ENCODE measurements at regions not wholly inside any gene's neighbourhood (a gene's known extent, or its start where the extent isn't known, plus 50 kb on each side); places are given as distances from the start of the nearest gene placed in this dataset.

DNA sequence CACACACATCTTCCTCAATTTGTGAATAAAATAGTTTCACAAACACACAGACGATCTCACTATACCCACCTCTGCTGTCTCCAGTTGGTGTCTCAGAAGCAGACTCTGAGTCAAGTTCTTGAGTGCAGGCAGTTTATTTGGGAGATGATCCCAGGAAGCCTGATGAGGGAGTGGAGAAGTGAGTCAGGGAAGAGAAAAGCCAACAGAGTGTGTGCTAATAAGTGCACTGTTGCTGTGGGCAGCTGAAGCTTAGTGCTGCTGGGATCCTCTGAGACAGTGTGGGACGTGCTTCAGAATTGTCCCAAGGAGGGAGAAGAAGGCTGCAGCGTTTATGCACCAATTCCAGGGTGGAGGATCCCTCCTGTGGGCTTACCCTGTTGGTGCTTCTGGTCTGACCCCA, 423.2 kb upstream of the C16orf82 start:
- ATAC-seq (ENCODE audit: low FRiP score) (no peak), DNase-seq (ENCODE audit: low spot score) (no peak)
- TF ChIP-seq, protein P1, sequence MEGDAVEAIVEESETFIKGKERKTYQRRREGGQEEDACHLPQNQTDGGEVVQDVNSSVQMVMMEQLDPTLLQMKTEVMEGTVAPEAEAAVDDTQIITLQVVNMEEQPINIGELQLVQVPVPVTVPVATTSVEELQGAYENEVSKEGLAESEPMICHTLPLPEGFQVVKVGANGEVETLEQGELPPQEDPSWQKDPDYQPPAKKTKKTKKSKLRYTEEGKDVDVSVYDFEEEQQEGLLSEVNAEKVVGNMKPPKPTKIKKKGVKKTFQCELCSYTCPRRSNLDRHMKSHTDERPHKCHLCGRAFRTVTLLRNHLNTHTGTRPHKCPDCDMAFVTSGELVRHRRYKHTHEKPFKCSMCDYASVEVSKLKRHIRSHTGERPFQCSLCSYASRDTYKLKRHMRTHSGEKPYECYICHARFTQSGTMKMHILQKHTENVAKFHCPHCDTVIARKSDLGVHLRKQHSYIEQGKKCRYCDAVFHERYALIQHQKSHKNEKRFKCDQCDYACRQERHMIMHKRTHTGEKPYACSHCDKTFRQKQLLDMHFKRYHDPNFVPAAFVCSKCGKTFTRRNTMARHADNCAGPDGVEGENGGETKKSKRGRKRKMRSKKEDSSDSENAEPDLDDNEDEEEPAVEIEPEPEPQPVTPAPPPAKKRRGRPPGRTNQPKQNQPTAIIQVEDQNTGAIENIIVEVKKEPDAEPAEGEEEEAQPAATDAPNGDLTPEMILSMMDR (IDR thresholded peaks at IDR 0.05), result no peak

DNA sequence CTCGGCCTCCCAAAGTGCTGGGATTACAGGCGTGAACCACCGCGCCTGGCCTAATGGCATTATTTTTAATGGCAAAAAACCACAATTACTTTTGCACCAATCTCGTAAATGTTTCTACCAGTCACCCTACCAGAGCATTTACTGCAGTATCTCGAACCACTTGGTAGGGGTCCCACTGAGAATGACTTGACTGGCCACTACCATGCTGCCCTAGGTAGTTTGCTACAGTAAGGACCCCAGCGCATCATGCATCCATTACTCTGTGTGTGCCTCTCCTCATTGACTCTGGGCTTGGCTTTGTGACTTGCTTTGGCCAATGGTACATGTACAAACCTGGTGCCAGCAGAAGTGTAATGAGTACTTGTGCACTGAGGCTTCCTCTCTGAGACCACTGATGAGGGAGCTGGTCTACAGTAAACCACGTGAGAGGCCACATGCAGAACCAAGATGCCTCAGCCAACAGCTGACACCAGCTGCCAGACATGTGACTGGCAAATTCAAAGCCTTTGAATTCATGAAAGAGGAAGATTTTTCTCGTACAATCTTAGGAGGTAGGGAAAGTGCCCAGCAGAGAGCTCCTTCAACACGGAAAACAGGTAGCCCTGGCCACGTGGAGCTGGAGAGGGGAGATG, 421.7 kb upstream of the C16orf82 start:
- no peak for ATAC-seq (ENCODE audit: low FRiP score)
- TF ChIP-seq, protein P1 (IDR thresholded peaks at IDR 0.05), result no peak
- no peak for DNase-seq (ENCODE audit: low spot score)

DNA sequence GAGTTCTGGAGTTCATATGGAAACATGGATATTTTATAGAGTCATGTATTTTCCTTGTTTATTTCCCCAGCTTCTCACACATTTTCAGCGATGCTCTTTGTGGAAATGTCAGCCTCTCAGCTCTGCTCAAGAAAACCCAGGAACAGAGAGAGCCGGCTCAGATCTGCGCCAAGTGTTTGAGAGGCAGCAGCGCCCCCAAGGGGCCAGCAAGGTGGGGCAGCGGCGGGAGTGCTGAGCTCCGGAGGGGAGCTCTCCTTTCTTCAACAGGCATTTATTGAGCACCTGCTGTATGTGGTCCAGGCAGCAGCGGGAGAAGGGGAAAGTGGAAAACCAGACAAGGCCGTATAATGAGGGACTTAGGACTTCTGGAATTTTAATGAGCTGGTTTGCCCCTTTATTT, 421.1 kb upstream of the C16orf82 start:
- TF ChIP-seq, protein P1 (IDR thresholded peaks at IDR 0.05), result no peak
- DNase-seq (ENCODE audit: low spot score) (no peak), ATAC-seq (ENCODE audit: low FRiP score) (no peak)

DNA sequence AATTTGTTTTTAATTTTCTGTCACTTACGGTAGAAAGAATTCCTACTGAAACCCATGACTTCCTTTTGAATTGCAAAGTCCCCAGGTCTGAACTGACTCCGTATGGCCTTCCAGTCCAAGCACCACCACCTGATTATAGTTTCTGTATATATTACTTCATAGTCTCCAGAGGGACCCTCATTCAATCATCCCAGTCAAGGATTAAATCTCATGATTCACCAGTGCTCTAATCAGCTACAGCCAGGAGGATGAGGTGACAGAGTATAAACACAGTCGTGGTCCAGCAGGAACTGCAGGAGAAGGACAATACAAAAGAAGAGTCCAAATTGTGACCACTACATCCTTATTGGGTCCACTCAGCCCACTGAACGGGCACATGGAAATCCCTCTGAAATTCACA, 418.9 kb upstream of the C16orf82 start:
- no peak for ATAC-seq (ENCODE audit: low FRiP score)
- DNase-seq (ENCODE audit: low spot score), result no peak
- TF ChIP-seq, protein P1 (IDR thresholded peaks at IDR 0.05), result no peak

DNA sequence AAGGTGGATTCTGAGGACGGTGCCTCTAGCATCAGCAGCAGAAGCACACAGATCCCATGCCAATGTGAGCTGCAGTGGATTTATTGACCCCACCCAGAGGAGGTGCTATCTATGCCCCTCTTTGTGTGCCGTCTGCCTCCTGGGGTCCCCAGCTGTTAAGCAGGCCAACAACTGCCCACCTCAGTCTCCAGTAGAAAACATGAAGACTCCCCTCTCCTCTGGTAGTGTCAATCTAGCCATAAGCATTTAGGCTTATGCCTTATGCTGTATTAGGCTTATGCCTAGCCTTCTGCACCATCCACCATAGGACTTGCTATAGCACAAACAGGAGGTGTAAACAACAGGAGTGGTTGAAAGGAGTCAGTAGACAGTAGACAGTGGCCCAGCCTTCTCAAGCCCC, 417.9 kb upstream of the C16orf82 start:
- no peak for DNase-seq (ENCODE audit: low spot score)
- no peak for ATAC-seq (ENCODE audit: low FRiP score)
- TF ChIP-seq, protein P1 (IDR thresholded peaks at IDR 0.05), result no peak

DNA sequence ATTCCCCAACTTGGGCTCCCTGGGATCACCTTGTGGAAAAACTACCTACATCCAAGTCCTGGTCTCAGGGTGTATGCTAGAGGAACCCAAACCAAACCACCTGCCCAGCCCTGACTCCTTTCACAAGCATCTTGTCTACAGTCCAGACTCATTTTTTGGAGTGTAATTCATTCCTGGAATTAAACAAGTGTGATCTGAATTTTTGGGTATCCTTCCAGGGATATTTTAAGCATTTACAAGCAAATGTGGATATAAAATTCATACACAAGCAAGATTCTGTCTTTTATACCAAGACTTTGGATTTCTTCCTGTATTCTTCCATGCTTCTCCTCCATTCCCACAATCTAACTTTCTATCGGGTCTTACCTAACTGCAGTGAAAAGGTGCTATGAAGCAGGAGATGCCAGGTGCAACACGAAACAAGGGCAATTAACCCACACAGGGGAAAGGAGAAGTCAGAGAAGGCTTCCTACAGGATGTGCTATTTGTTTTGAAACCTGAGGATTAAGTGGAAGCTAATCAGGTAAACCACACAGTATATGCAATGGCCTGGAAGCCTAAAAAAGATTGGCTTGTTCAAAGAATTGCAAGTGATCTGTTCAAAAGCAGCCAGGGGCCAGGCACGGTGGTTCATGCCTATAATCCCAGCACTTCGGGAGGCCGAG, 417.2 kb upstream of the C16orf82 start:
- TF ChIP-seq, protein P1 (IDR thresholded peaks at IDR 0.05), result no peak
- DNase-seq (ENCODE audit: low spot score) (no peak), ATAC-seq (ENCODE audit: low FRiP score) (no peak)

DNA sequence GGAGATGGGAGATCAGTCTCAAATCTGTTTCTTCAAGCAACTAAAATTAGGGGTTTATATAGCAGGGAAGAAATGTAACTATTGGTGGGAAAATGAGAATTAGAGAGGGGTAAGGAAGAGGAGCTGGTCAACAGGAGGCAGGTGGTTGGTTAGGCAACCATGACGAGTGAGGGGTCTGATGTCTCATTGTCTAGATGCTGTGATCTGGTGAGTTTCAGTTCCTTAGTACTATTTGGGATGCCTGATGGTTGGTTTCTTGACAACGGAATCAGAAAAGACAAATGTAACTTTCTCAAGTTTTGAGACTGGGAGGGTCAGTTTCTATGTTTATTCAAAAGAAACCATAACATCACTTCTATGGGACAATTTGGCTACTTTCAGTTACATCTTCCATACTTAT, 415.3 kb upstream of the C16orf82 start:
- TF ChIP-seq, protein P1 (IDR thresholded peaks at IDR 0.05), result no peak
- DNase-seq (ENCODE audit: low spot score), result no peak
- no peak for ATAC-seq (ENCODE audit: low FRiP score)

All from omental fat pad (tissue), 3 donors.